Astrocyte (in vitro differentiated cells and primary cell): ENCODE measurements at regions not wholly inside any gene's neighbourhood (a gene's known extent, or its start where the extent isn't known, plus 50 kb on each side); places are given as distances from the start of the nearest gene placed in this dataset.

Source experiments
- EZH2 ChIP-seq: IDR thresholded peaks from 2 replicates; pipeline ENCODE4 v1.6.1; 2012; ENCODE audit warnings: mild to moderate bottlenecking, low read length, inconsistent platforms; ENCODE audit not compliant: insufficient read depth
- TF ChIP-seq, protein P1 (sequence below): IDR thresholded peaks from 2 replicates; pipeline ENCODE4 v1.5.1; 2011; ENCODE audit warnings: low read depth, mild to moderate bottlenecking, inconsistent platforms, low read length, moderate library complexity; ENCODE audit not compliant: insufficient read depth

DNA sequence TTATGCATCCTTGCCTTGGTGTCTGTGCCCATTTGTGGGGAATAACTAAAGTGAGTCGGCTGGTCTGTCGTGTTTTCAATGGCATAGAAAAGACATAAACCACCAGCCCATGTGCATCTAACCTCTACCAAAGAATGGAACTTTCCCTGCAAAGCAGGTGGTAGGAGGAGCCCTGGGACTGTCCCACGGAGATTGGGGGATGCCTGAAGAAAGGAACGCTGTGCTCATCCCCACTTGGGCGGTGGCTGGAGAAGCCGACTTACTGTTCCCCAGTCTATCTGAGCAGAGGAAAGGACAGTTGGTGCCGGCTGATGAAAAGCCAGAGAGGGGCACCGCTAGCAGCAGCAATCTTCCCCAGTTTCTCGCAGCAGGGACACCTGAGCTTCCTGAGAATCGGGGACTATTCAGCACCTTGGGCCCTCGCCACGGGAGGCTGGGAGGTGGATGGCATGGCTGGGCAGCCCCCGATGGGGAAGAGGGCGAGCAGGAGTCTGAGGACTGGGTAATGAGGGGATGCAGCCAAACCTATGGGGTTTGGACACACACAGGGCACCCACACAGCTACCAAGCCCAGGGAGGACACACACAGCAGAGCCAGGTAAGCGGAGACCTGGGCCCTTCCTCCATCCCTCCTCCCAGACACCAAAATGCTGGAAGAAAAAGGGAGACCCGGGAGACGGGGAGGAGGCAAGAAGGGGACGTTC, 53.7 kb upstream of the AGAP1 start:
- TF ChIP-seq, protein P1, sequence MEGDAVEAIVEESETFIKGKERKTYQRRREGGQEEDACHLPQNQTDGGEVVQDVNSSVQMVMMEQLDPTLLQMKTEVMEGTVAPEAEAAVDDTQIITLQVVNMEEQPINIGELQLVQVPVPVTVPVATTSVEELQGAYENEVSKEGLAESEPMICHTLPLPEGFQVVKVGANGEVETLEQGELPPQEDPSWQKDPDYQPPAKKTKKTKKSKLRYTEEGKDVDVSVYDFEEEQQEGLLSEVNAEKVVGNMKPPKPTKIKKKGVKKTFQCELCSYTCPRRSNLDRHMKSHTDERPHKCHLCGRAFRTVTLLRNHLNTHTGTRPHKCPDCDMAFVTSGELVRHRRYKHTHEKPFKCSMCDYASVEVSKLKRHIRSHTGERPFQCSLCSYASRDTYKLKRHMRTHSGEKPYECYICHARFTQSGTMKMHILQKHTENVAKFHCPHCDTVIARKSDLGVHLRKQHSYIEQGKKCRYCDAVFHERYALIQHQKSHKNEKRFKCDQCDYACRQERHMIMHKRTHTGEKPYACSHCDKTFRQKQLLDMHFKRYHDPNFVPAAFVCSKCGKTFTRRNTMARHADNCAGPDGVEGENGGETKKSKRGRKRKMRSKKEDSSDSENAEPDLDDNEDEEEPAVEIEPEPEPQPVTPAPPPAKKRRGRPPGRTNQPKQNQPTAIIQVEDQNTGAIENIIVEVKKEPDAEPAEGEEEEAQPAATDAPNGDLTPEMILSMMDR: no peak
- no peak for TF ChIP-seq EZH2
